CD4-positive, alpha-beta T cell treated with Interleukin-4 for 4 hours (primary cell): ENCODE measurements at regions not wholly inside any gene's neighbourhood (a gene's known extent, or its start where the extent isn't known, plus 50 kb on each side); places are given as distances from the start of the nearest gene placed in this dataset.

Experiments used
- DNase-seq: peaks from one replicate; pipeline ENCODE4 v3.0.0-alpha.2; 2020

- no peak for DNase-seq
Observed at GRCh38 chr12:97097734-97098133, 190.7 kb downstream of the NEDD1 start.

DNA sequence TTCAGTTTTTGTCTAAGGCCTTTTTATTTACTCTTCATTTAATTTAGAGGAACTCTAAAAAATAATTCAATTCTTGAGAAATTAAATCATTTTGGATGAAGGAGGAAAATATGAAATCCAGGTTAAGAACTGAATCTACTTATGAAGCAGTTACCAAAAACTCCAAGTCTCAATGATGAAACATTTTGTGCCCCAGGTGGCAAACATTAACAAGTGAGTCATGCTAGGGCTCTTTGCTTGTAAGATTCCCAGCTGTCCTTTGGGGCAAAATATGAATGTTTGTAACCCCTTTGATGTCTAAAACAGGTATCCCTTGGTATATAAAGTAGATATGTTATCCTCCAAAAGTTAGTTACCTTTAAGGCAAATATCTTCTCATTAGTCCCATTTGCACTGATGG lies 202.4 kb downstream of the NEDD1 start:
- DNase-seq = no peak

DNA sequence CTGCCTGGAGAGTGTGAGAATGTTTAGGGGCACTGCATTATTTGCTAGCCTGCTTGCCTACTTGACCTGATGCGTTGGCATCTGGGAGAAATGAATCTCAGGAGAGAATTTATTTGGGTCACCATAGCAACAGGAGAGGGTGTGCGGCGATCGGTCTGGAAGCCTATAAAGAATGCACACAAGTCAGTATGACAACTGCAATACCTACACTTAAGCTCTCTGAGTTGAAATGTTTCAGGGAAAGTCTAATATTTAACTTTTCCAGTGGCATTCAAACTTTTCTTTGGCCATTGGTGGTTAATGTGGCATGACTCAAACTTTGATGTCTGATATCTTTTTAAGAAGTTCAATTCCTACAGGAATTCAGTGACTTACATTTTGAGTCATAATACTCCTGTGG lies 205.1 kb downstream of the NEDD1 start:
- DNase-seq = no peak

DNA sequence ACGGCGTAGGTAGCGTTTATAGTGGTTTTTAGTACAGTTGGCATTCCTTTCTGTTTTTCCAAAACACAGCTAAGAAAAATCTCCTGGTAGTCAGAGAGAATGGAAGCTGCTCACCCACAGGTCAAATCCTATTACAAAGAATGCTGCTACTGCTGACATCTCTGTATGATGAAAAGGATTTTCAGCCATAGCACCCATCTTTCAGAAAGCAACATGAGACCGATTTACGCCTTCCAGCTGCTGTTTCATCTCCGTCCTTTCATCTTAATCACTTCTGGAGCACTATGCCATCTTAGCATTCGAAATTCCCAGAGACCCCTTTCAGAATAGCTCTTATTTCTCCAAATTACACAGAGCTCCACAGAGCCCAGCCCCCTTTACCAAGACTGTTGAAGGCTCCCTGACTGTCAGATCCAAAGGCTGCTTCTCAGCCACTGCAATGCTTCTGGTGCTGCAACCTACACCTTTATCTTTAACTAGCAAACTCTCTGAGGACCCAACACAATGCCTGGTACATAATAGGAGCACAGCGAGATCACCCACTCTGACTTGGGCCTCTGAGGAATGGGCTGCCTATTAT lies 211.8 kb downstream of the NEDD1 start:
- DNase-seq = no peak

GRCh38 chr12:97127061-97127460 lies 220.0 kb downstream of the NEDD1 start:
- DNase-seq = no peak

- no peak for DNase-seq
Observed at GRCh38 chr12:97131220-97131981, 224.3 kb downstream of the NEDD1 start.

DNA sequence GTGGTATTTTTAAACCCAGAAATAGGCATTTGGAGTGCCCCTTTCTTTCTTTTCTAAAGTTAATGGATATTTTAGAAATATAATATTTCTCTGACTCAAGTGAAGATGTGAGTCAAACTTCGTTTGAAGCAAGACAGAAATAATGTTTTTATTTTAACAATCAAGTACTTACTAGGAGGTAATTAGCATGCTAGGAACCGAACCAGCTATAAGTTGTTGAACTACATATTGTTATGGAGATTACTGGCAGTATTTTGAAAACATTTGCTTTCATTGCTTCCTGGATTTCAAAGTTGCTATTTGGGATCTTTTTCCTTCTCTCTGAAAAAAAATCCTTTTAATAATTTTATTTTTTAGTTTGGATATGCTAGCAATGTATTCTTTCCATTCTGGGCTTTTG lies 225.2 kb downstream of the NEDD1 start:
- DNase-seq = no peak

DNA sequence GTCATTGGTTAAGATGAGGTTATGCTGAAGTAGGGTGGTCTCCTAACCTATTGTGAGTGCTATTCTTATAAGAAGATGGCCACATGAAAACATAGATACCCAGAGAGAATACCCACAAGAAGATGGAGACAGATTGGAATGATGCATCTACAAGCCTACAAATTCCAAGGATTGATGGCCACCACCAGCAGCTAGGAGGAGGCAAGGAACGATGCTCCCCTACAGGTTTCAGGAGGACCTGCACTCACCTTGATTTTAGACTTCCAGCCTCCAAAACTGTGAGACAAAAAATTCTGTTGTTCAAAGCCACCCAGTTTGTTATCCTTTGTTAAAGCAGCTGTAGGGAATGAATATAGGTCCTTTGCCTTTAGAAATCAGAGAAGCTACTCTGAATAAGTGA lies 227.4 kb downstream of the NEDD1 start:
- no peak for DNase-seq

DNA sequence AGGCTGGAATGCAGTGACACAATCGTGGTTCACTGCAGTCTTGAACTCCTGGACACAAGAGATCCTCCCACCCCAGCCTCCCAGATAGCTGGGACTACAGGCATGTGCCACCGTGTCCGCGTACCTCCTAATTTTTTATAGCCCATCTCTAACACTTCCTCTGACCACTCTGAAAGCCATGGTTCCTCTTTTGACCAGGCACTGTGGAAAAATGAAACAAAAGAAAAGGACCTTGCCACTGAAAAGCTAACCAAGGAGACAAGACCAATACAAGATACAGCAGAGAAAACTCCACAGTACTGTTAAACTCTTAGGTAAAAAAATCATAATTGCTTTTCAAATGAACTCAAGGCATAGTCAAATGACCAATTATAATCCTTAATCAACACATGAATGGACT lies 233.3 kb downstream of the NEDD1 start:
- no peak for DNase-seq

GRCh38 chr12:97142737-97143410 lies 235.8 kb downstream of the NEDD1 start:
- DNase-seq = no peak

DNA sequence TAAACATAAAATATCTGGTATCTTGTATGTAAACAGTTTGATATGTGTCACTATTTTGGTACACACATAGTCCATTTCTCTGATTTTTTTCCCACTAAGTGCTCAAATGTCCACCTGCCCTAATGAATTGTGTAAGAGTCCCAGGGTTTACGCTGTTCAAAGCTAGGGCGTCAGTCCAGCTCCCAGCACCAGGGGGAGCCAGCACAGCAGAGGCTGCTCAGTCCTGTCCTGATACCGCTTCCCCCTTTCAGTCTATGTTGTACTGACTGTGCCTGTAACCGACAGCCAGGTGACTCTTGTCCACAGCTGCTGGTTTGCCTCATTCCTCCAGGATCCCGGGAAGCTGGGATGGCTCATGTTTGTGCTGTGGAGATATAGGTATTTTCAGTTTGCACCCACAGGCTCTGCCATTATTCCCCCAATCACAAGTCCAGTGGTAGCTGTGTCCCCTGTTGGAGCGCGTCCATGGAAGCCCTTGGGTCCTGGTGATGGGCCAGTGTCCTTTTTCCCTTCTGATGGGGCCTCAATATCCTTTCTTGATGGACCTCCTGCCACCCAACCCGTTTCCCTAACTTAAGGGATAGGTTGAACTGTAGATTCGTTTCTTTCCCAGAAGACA lies 242.0 kb downstream of the NEDD1 start:
- peak; percentile 20 for DNase-seq

DNA sequence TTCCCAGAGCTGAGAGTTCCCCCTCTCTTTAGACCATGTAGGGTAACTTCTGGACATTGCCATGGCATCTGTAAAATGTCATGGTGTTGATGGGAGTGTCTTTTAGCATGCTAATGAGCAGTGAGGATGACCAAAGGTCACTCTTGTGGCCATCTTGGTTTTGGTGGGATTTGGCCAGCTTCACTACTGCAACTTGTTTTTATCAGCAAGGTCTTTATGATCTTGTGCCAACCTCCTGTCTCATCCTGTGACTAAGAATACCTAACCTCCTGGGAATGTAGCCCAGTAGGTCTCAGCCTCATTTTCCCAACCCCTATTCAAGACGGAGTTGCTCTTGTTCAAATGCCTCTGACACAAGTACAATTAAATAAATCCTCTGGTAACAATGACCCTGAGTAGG lies 244.4 kb downstream of the NEDD1 start:
- DNase-seq = no peak

- DNase-seq = no peak
Observed at GRCh38 chr12:97159377-97159776, 252.3 kb downstream of the NEDD1 start.

- DNase-seq = no peak
Observed at GRCh38 chr12:97160277-97160676, 253.2 kb downstream of the NEDD1 start.

DNA sequence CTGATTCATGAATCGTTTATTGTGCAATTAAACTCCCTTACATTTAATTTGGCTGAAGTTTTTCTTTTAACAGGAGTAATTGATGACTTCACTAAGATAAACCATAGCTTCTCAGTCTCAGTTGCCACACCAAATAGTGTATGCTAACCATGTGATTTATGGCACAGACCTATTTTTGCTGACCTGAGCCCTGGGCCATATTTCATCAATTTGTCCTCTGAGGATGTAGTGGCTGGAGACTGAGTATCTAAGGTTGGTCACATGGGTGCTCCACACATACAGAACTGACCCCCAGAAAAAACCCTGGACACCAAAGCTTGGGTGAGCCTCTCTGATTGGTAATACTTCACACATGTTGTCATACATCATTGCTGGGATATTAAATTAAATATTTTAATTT lies 255.1 kb downstream of the NEDD1 start:
- DNase-seq = no peak

GRCh38 chr12:97164936-97165335 lies 257.9 kb downstream of the NEDD1 start:
- no peak for DNase-seq

DNA sequence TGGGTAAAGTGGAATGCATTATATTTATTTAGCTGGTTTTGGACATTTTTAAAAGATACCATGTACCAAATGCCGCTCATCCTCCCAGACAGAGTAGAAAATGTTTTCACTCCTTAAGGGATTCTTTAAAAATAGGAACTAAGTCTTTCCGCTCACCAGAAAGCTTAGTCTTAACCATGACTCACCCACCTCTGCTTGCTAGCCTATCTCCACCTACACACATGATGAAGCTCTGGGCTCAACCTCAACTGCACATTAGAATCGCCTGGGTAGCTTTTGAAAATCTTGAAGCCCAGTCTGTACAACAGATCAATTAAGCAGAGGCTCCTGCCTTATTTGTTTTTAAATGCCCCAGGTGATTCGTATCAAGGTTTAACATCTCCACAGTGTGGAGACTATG lies 260.5 kb downstream of the NEDD1 start:
- DNase-seq = no peak

DNA sequence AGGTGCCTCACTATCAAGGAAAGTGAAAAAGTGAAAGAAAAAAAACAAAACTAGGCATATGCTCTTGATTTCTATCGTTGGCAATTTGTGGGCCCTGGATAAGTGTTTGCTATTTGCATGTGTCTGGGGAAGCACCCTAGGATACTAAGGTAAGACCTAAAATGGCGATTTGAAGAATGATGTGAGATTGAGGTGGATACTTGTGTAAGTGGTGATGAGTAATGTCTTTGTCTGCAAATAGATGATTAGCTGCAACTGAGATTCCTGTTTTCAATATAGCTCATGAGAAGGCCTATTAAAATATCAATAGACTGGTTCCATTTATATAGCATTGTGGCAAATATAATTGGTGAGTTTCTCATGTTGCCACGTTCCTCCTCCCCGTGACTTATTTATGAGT lies 261.7 kb downstream of the NEDD1 start:
- no peak for DNase-seq

DNA sequence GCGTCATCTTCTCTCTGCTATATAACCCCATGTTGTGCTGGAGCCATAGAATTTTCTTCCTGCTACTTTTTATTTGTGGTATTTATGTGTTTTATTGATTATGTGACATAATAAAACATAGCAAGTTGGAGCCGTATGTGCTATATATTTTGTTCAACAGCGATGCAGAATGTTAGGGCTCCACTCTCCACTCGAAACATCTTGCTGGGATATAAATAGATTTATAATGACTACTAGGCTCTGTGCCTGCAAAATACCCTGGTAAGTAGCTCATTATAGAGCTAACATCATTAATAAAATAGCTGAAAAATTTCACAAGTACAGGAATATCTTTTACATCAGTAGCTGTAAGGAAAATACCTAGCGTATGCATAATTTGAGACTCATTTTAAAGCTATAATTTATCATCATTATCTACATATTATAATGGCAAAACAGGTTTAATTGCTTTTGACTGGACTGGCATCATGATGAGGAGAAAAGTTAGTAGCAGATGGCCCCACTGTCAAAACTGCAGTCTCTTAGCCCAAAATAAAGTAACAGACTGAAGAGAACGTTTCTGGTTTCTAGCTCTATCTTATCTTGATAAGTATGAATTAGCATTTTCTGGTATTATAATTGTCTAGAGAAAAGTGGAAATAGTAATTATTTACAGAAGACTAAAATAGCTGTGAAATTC lies 263.0 kb downstream of the NEDD1 start:
- no peak for DNase-seq

- DNase-seq = no peak
Observed at GRCh38 chr12:97173688-97174410, 266.8 kb downstream of the NEDD1 start.

DNA sequence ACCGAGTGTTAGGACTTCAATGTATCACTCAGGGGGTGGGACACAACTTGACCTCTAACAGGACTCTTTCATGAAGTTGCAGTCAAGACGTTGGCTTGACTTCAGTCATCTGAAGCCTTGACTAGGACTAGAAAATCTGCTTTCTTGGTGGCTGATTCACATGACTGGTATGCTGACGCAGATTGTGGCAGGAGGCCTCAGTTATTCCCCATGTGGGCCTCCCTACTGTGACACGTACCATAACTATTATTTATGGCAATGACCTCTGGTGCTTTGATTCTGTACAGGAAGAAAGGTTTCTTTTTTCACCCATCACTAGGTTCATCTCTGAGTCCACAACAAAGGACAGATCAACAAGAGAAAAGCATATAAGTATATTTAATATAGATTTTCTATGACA lies 270.4 kb downstream of the NEDD1 start:
- no peak for DNase-seq

DNA sequence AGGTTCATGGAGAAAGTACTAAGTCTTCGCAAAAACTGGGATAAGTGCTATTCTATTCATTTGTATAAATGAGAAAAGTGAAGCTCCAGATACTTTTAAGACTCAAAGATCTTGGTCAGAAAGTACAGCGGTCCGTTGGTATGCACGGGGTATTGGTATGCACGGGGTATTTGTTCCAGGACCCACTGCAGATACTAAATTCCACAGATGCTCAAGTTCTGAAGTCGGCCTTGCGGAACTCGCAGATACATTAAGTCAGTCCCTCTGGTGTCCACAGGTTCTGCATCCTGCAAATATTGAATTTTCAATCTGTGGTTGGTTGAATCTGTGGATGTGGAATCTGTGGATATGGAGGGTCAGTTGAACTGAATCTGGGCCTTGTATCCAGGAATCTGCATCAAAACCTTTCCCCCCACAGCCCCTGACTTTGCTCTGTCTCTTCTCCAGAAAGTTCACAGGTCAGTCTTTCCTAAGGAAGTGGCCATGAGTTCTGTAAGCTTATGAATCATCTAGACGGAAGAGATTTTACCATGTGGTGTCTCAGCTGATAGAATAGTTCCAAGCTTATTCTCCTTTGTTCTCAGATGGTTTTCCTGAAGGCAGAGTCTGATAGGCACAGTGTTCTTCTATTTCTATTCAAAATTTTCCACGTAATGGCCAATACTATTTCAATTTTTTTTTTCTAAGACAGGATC lies 274.7 kb downstream of the NEDD1 start:
- no peak for DNase-seq
